ENCODE measurements at regions not wholly inside any gene's neighbourhood (a gene's known extent, or its start where the extent isn't known, plus 50 kb on each side); places are given as distances from the start of the nearest gene placed in this dataset.
"Not testable (repeated sequence)": the region's sequence is repeated elsewhere in the genome, so short reads cannot be mapped to it uniquely, and the experiment has no call there.

GRCh38 chr12:18849761-18850160 is 111.8 kb downstream of the CAPZA3 start:
- no peak for DNase-seq

- no peak for DNase-seq
These were observed 112.8 kb downstream of the CAPZA3 start for GRCh38 chr12:18850752-18851151.

- DNase-seq: no peak
These were observed 113.4 kb downstream of the CAPZA3 start for GRCh38 chr12:18851271-18851670.

GRCh38 chr12:18853570-18854366 is 115.8 kb downstream of the CAPZA3 start:
- no peak for DNase-seq

- DNase-seq: no peak
These were observed 119.7 kb downstream of the CAPZA3 start for GRCh38 chr12:18857656-18858055.

- no peak for DNase-seq
These were observed 121.5 kb downstream of the CAPZA3 start for GRCh38 chr12:18859400-18859799.

GRCh38 chr12:18861287-18861858 is 123.5 kb downstream of the CAPZA3 start:
- no peak for DNase-seq

GRCh38 chr12:18863769-18864500 is 126.0 kb downstream of the CAPZA3 start:
- DNase-seq: no peak

GRCh38 chr12:18864900-18865561 is 127.1 kb downstream of the CAPZA3 start:
- DNase-seq: no peak

- no peak for DNase-seq
These were observed 130.8 kb downstream of the CAPZA3 start for GRCh38 chr12:18868717-18869116.

GRCh38 chr12:18872770-18873169 is 134.9 kb downstream of the CAPZA3 start:
- no peak for DNase-seq

- DNase-seq: no peak
These were observed 140.8 kb downstream of the CAPZA3 start for GRCh38 chr12:18878676-18879180.

GRCh38 chr12:18882690-18883089 is 144.8 kb downstream of the CAPZA3 start:
- no peak for DNase-seq

GRCh38 chr12:18886962-18887361 is 149.0 kb downstream of the CAPZA3 start:
- no peak for DNase-seq

- DNase-seq: no peak
These were observed 149.4 kb downstream of the CAPZA3 start for GRCh38 chr12:18887368-18887767.

GRCh38 chr12:18888047-18888446 is 150.1 kb downstream of the CAPZA3 start:
- DNase-seq: no peak

- DNase-seq: not testable (repeated sequence)
These were observed 152.7 kb downstream of the CAPZA3 start for GRCh38 chr12:18890621-18891020.

GRCh38 chr12:18895540-18895939 is 157.6 kb downstream of the CAPZA3 start:
- DNase-seq: no peak

GRCh38 chr12:18895946-18896345 is 158.0 kb downstream of the CAPZA3 start:
- DNase-seq: no peak

- DNase-seq: no peak
These were observed 159.9 kb downstream of the CAPZA3 start for GRCh38 chr12:18897823-18898222.

GRCh38 chr12:18898470-18898869 is 160.6 kb downstream of the CAPZA3 start:
- DNase-seq: no peak

- DNase-seq: no peak
These were observed 161.2 kb downstream of the CAPZA3 start for GRCh38 chr12:18899162-18899561.

- DNase-seq: no peak
These were observed 161.9 kb downstream of the CAPZA3 start for GRCh38 chr12:18899678-18900317.

All from CD4-positive, alpha-beta T cell treated with Interferon gamma for 1 hour (primary cell).